ENCODE measurements at regions not wholly inside any gene's neighbourhood (a gene's known extent, or its start where the extent isn't known, plus 50 kb on each side); places are given as distances from the start of the nearest gene placed in this dataset.

DNA sequence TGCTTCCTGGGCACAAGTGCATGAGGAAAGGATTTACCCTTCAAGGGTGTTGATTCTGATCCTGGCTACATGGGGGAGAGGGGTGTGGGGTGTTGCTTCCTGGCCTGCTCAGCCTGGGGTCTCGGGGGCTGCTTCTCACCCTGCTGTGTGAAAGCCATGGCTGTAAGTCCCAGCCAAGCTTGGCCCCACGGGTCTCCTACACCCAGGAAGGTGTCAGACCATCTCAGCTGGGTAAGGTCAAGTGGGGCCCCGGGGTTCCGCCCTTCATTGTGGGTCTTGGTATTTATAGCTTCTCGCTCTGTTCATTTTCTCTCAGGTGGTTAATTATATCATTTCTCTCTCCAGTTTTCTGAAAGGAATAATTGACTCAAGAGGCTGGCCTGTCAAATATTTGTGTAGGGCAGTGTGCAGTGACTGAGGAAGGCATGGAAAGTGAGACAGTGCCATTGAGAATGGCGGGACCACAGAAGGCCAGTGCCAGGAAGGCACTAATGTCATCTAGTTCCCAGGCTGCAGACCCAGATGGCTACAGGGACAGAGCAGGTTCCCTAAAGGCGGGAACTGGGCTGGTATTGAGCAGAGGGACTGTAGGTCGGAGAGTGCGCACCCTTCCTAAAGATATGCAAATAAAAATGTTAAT is 126.0 kb downstream of the FOXD1 start:
- H3K9me3 ChIP-seq: no peaks in the 10 kb centered on the region
- peaks cover 0 to 10% (median 2%) of the 10 kb centered on the region in 3 donors for H3K27me3 ChIP-seq
- intact Hi-C loops (cut with DNase I; ENCODE audit: low total_unique reads): no loop called here
- no peak overlapping the region for H3K27ac ChIP-seq
- no peaks in the 10 kb centered on the region for H3K4me1 ChIP-seq
- DNase-seq (no peak), ATAC-seq (no peak)
- H3K4me3 ChIP-seq: no peak overlapping the region
- in situ Hi-C loops (cut with MboI; ENCODE audit: low sequenced_read_pairs in 4 of 4): no loop called here
- TF ChIP-seq POLR2A (IDR thresholded peaks at IDR 0.05): no peak
- TF ChIP-seq, protein P1, sequence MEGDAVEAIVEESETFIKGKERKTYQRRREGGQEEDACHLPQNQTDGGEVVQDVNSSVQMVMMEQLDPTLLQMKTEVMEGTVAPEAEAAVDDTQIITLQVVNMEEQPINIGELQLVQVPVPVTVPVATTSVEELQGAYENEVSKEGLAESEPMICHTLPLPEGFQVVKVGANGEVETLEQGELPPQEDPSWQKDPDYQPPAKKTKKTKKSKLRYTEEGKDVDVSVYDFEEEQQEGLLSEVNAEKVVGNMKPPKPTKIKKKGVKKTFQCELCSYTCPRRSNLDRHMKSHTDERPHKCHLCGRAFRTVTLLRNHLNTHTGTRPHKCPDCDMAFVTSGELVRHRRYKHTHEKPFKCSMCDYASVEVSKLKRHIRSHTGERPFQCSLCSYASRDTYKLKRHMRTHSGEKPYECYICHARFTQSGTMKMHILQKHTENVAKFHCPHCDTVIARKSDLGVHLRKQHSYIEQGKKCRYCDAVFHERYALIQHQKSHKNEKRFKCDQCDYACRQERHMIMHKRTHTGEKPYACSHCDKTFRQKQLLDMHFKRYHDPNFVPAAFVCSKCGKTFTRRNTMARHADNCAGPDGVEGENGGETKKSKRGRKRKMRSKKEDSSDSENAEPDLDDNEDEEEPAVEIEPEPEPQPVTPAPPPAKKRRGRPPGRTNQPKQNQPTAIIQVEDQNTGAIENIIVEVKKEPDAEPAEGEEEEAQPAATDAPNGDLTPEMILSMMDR (IDR thresholded peaks at IDR 0.05 in 4 of 5, conservative IDR thresholded peaks at IDR 0.05 in 1 of 5): no peak
- no peaks in the 10 kb centered on the region for H3K36me3 ChIP-seq

DNA sequence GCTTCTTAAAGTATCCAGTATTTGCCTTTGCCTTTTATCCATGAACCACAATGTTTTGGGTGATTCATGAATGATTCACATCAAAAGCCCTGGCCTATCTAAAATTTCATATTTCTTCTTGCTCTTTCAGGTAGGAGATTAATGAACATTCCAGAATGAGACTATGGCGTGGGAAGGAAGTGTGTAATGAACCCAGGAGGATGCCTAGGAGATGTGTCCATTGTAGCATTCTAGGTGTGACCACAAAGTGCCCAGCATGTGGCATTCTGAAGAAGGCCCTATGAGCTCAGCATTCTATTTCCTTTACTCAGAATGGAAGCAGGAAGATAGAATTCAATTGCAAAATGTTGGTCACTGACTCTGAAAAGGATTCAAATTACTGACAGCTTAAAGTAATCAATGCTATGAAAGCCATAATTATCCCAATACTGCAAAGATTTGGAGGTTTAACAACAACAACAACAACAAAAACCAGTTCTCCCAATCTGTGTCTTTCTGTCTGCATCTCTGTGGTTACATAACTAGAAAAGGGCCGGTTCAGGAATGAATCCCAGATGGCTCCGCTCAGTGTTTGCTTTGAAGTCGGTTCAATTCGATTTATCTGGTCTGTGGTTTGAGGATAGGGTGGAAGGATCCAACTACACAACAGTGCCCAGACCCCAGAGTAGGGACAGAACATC is 126.7 kb downstream of the FOXD1 start:
- Histone ChIP-seq H3K4me3 (no peak overlapping the region), H3K36me3 (no peaks in the 10 kb centered on the region), H3K27me3 (peaks cover 0 to 10% (median 2%) of the 10 kb centered on the region in 3 donors), H3K4me1 (no peaks in the 10 kb centered on the region), H3K27ac (no peak overlapping the region), H3K9me3 (no peaks in the 10 kb centered on the region)
- intact Hi-C loops (cut with DNase I; ENCODE audit: low total_unique reads): no loop called here
- TF ChIP-seq, protein P1 (IDR thresholded peaks at IDR 0.05 in 4 of 5, conservative IDR thresholded peaks at IDR 0.05 in 1 of 5): no peak
- no peak for TF ChIP-seq POLR2A (IDR thresholded peaks at IDR 0.05)
- ATAC-seq (no peak), DNase-seq (no peak)
- in situ Hi-C loops (cut with MboI; ENCODE audit: low sequenced_read_pairs in 4 of 4): no loop called here

DNA sequence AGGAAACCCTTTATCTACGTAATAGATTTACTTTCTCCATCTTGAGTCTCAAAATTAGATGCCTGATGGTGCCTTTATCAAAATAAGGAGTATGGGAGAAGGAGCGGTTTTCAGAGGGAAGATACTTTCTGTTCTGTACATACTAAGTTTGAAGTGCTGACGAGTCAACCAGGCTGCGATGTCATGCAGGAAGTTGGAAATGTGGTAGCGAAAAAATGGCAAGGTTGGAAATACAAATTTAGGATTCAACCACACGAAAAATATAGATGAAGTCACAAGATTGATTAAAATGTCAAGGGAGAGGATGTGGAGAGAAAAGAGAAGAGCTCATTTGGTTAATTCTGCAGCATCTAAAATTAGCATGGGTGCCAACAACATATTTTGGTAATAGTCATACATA is 129.5 kb downstream of the FOXD1 start:
- H3K36me3 ChIP-seq: no peaks in the 10 kb centered on the region
- H3K4me1 ChIP-seq: no peaks in the 10 kb centered on the region
- ATAC-seq: no peak
- no peaks in the 10 kb centered on the region for H3K9me3 ChIP-seq
- intact Hi-C loops (cut with DNase I; ENCODE audit: low total_unique reads): no loop called here
- DNase-seq: no peak
- in situ Hi-C loops (cut with MboI; ENCODE audit: low sequenced_read_pairs in 4 of 4): no loop called here
- no peak overlapping the region for H3K27ac ChIP-seq
- H3K27me3 ChIP-seq: peaks cover 7 to 23% (median 15%) of the 10 kb centered on the region in 3 donors
- no peak overlapping the region for H3K4me3 ChIP-seq
- TF ChIP-seq, protein P1 (IDR thresholded peaks at IDR 0.05 in 4 of 5, conservative IDR thresholded peaks at IDR 0.05 in 1 of 5): no peak
- TF ChIP-seq POLR2A (IDR thresholded peaks at IDR 0.05): no peak

DNA sequence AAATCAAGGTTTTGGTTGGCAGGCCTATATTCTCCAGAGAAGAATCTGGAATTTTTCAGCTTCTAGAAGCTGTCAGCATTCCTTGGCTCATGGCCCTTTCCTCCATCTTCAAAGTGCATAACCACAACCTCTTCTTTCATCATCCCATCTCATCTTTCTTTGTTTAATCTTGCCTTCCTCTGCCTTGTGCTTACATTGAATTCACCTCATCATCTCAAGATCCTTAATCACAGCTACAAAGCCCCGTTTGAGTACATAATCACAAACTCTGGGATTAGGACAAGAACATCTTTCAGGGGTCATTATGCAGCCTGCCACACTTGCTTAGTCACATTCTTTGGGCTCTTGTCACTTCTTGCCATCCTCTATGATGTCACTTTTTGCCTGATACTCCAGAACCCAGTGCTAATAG is 130.3 kb downstream of the FOXD1 start:
- in situ Hi-C loops (cut with MboI; ENCODE audit: low sequenced_read_pairs in 4 of 4) (no loop called here), intact Hi-C loops (cut with DNase I; ENCODE audit: low total_unique reads) (no loop called here)
- no peak for ATAC-seq
- DNase-seq: no peak
- Histone ChIP-seq H3K9me3 (no peaks in the 10 kb centered on the region), H3K4me1 (no peaks in the 10 kb centered on the region), H3K27ac (no peak overlapping the region), H3K4me3 (no peak overlapping the region), H3K27me3 (peaks cover 14 to 30% (median 22%) of the 10 kb centered on the region in 3 donors), H3K36me3 (no peaks in the 10 kb centered on the region)
- TF ChIP-seq, protein P1 (IDR thresholded peaks at IDR 0.05 in 4 of 5, conservative IDR thresholded peaks at IDR 0.05 in 1 of 5): no peak
- no peak for TF ChIP-seq POLR2A (IDR thresholded peaks at IDR 0.05)

Measured in gastrocnemius medialis (tissue), 4 donors.